Ecto neural progenitor cell (in vitro differentiated cells): ENCODE measurements at regions not wholly inside any gene's neighbourhood (a gene's known extent, or its start where the extent isn't known, plus 50 kb on each side); places are given as distances from the start of the nearest gene placed in this dataset.

ENCODE experiments used
- DNase-seq: peaks from one replicate; pipeline ENCODE4 v3.0.0-alpha.2; 2018; ENCODE audit warnings: low spot score

DNA sequence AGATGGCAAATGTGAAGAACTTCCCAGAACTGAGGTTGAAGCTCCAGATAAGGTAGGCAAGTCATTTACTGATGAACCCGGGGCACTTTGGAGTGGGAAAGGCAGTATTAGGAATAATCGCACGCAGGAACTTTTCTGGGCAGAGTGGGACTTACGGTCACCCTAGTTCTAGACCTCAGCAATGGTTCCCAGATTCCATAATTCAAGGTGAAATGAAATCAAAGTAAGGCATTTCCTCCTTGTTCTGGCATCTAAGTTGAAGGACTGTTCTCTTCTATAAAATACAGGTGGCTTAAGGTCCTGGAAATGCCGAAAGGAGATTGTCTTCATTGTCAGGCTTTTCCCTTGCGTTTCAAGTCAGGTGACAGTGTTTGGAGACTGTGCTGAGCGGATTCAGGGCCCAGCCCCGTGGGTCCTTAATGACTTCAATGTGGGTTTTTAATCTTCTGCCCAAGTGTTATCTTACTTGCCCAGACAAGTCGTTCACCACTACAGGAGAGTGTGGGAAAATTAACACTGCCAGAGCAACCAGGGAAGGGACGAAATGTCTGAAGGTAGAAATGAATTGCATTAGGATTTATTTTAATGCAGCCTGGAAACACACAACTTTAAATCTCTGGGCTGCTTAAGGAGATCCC, 52.1 kb upstream of the STOX2 start:
- no peak for DNase-seq

DNA sequence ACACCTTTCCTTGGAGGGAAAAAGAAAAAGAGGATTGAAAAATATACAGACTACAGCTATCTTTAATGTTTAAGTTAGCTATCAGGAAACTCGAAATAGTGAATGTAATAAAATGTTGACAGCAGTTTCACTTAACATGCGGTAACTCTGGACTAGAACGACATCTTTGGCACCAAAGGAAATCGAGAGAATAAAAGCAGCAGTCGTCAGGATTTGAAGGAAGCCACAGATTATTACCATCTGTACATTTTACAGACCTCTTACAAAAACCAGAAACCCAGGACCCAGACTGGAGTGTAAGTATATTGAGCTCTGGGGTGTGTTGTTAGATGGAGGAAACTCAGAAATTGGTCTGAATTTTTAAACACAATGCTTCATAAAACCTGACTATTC, 51.6 kb upstream of the STOX2 start:
- no peak for DNase-seq
